BE2C (cell line): ENCODE measurements at regions not wholly inside any gene's neighbourhood (a gene's known extent, or its start where the extent isn't known, plus 50 kb on each side); places are given as distances from the start of the nearest gene placed in this dataset.

Experiments used
- DNase-seq: peaks from one replicate; pipeline ENCODE4 v3.0.0-alpha.2; 2020
- H3K27me3 ChIP-seq: fragments of 250-450 bp; sonication (Bioruptor Pico); 2 replicates; pipeline ENCODE4 v1.5.1; 2020; ENCODE audit warnings: mild to moderate bottlenecking
- H3K36me3 ChIP-seq: fragments of 250-450 bp; sonication (Bioruptor Pico); 2 replicates; pipeline ENCODE4 v1.5.1; 2020; ENCODE audit warnings: mild to moderate bottlenecking
- H3K4me1 ChIP-seq: fragments of 250-450 bp; sonication (Bioruptor Pico); 2 replicates; pipeline ENCODE4 v1.5.1; 2020
- H3K4me3 ChIP-seq: 2 replicates; pipeline ENCODE4 v1.5.1; 2011; ENCODE audit warnings: low read depth, low read length
- H3K9me3 ChIP-seq: fragments of 250-450 bp; sonication (Bioruptor Pico); 2 replicates; pipeline ENCODE4 v1.5.1; 2020
- CTCF ChIP-seq: IDR thresholded peaks from 2 replicates; pipeline ENCODE4 v1.5.1; 2012; ENCODE audit warnings: mild to moderate bottlenecking, low read depth, low read length

- Histone ChIP-seq H3K27me3 (no peaks in the 10 kb centered on the region), H3K4me3 (no peak overlapping the region), H3K9me3 (no peaks in the 10 kb centered on the region), H3K36me3 (no peaks in the 10 kb centered on the region), H3K4me1 (no peaks in the 10 kb centered on the region)
- DNase-seq = no peak
- no peak for TF ChIP-seq CTCF
These were observed 131.0 kb upstream of the N4BP1 start for GRCh38 chr16:48740964-48741363.

- H3K4me3 ChIP-seq = no peak overlapping the region
- H3K36me3 ChIP-seq = no peaks in the 10 kb centered on the region
- H3K9me3 ChIP-seq = no peaks in the 10 kb centered on the region
- DNase-seq = no peak
- H3K27me3 ChIP-seq = no peaks in the 10 kb centered on the region
- no peak for TF ChIP-seq CTCF
- H3K4me1 ChIP-seq = no peaks in the 10 kb centered on the region
These were observed 124.2 kb upstream of the N4BP1 start for GRCh38 chr16:48734220-48734619.

GRCh38 chr16:48704710-48705109 lies 94.7 kb upstream of the N4BP1 start:
- Histone ChIP-seq H3K36me3 (no peaks in the 10 kb centered on the region), H3K4me1 (no peaks in the 10 kb centered on the region), H3K27me3 (no peaks in the 10 kb centered on the region), H3K4me3 (no peak overlapping the region), H3K9me3 (no peaks in the 10 kb centered on the region)
- DNase-seq = no peak
- no peak for TF ChIP-seq CTCF

DNA sequence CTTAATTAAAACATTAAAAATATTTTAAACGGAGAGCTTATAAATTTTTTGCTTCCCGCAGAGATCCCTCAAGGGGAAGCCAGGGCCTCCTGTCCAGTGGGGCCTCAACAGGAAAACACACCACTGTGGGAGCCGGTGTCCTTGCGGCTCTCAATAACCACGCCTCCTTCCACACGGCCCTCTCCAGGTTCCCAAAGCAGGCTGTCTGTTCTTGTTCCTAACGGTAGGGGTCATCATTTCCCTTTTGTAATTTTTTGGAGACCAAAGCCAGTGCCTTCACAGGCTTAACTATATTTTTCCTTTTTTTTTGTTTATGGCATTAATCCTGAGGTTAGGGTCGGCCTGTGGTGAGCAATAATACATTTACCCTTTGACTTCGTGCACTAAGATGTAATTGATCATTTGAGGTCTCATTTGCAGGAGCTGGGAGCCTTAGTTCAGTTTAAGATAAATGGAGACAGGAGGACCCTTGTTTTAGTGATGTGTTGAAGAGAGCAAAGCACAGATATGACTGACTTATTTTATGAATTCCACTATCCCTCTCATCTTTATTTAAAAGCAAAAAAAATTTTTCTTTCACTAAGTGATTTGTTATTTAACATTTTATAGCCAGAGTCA lies 77.5 kb upstream of the N4BP1 start:
- Histone ChIP-seq H3K4me1 (no peaks in the 10 kb centered on the region), H3K9me3 (no peaks in the 10 kb centered on the region), H3K4me3 (no peak overlapping the region), H3K27me3 (no peaks in the 10 kb centered on the region; the same call in 1 of the 2 replicates), H3K36me3 (no peaks in the 10 kb centered on the region)
- TF ChIP-seq CTCF = peak; percentile 89
- peak; percentile 63 for DNase-seq

DNA sequence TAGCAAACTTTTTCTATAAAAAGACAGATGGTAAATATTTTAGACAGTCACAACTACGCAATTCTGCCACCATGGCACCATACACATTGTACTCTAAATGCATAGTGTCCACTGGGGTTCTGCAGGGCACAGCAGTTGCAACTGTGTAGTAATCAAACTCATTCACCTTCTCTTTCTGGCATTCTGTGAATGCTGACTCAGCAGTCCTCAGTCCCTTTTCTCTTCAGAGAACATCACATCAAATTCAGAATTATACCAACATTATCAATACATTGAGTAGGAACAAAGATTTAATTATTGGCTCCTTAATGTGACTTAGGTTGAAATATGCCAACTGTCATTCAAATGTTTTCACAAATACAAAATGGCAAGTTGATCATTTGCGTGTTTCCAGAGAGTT lies 74.2 kb upstream of the N4BP1 start:
- Histone ChIP-seq H3K4me3 (no peak overlapping the region), H3K9me3 (no peaks in the 10 kb centered on the region), H3K27me3 (no peaks in the 10 kb centered on the region; the same call in 1 of the 2 replicates), H3K4me1 (no peaks in the 10 kb centered on the region), H3K36me3 (no peaks in the 10 kb centered on the region)
- TF ChIP-seq CTCF = no peak
- no peak for DNase-seq

GRCh38 chr16:48682971-48683370 lies 73.0 kb upstream of the N4BP1 start:
- TF ChIP-seq CTCF = no peak
- no peaks in the 10 kb centered on the region for H3K36me3 ChIP-seq
- H3K4me3 ChIP-seq = no peak overlapping the region
- DNase-seq = no peak
- H3K9me3 ChIP-seq = no peaks in the 10 kb centered on the region
- H3K27me3 ChIP-seq = no peaks in the 10 kb centered on the region; the same call in 1 of the 2 replicates
- H3K4me1 ChIP-seq = no peaks in the 10 kb centered on the region
